ENCODE measurements at regions not wholly inside any gene's neighbourhood (a gene's known extent, or its start where the extent isn't known, plus 50 kb on each side); places are given as distances from the start of the nearest gene placed in this dataset.

- intact Hi-C loops (cut with micrococcal nuclease), result no loop called here
- Mint-ChIP-seq H3K27ac (no peak overlapping the region), H3K36me3 (no peaks in the 10 kb centered on the region), H3K4me1 (no peaks in the 10 kb centered on the region), H3K27me3 (ENCODE audit: low read depth in 3 of 3) (no peaks in the 10 kb centered on the region), H3K9me3 (peaks cover 0 to 6% (median 3%) of the 10 kb centered on the region in 7 donors), H3K4me3 (no peak overlapping the region)
- H3K9ac ChIP-seq (ENCODE audit: insufficient read depth, low read length, poor library complexity, severe bottlenecking), result no peak overlapping the region
- no peaks in the 10 kb centered on the region for H4K20me1 ChIP-seq (ENCODE audit: insufficient read depth, low read length)
- DNase-seq, result no peak
- peaks cover 0 to 4% of the 10 kb centered on the region in 2 donors for H3K9me3 ChIP-seq (replicated peaks in 1 of 2; ENCODE audit: control insufficient read depth in 1 of 2, insufficient read depth in 1 of 2, low read length in 2 of 2)
- no peaks in the 10 kb centered on the region for H3K36me3 ChIP-seq (replicated peaks in 1 of 2; ENCODE audit: control insufficient read depth in 1 of 2, insufficient read depth in 2 of 2, low read length in 2 of 2)
- no peak for TF ChIP-seq CTCF (IDR thresholded peaks at IDR 0.05)
- no peaks in the 10 kb centered on the region for H3K79me2 ChIP-seq (ENCODE audit: insufficient read depth, low read length)
- no peak overlapping the region for H3K4me2 ChIP-seq (replicated peaks; ENCODE audit: extremely low read depth, low read length, poor library complexity, severe bottlenecking)
- H3K27me3 ChIP-seq (ENCODE audit: control insufficient read depth in 2 of 2, insufficient read depth in 2 of 2, low read length in 2 of 2), result no peaks in the 10 kb centered on the region
- H2AFZ ChIP-seq (ENCODE audit: insufficient read depth, low read depth, low read length, poor library complexity, severe bottlenecking), result no peak overlapping the region
- no peak overlapping the region for H3K27ac ChIP-seq (ENCODE audit: low read depth in 1 of 2, low read length in 2 of 2)
- H3K4me1 ChIP-seq (ENCODE audit: control insufficient read depth in 1 of 2, insufficient read depth in 2 of 2, low read length in 2 of 2), result no peaks in the 10 kb centered on the region
- H3K4me3 ChIP-seq (replicated peaks in 1 of 3; ENCODE audit: low read depth in 2 of 3, low read length in 3 of 3), result no peak overlapping the region
These were observed 158.3 kb downstream of the CNTN3 start for GRCh38 chr3:74456166-74456565.

- Histone ChIP-seq H3K4me2 (replicated peaks; ENCODE audit: extremely low read depth, low read length, poor library complexity, severe bottlenecking) (no peak overlapping the region), H3K9ac (ENCODE audit: insufficient read depth, low read length, poor library complexity, severe bottlenecking) (no peak overlapping the region), H3K79me2 (ENCODE audit: insufficient read depth, low read length) (no peaks in the 10 kb centered on the region), H2AFZ (ENCODE audit: insufficient read depth, low read depth, low read length, poor library complexity, severe bottlenecking) (no peak overlapping the region), H3K27ac (ENCODE audit: low read depth in 1 of 2, low read length in 2 of 2) (no peak overlapping the region), H3K4me3 (replicated peaks in 1 of 3; ENCODE audit: low read depth in 2 of 3, low read length in 3 of 3) (no peak overlapping the region), H3K36me3 (replicated peaks in 1 of 2; ENCODE audit: control insufficient read depth in 1 of 2, insufficient read depth in 2 of 2, low read length in 2 of 2) (no peaks in the 10 kb centered on the region), H3K9me3 (replicated peaks in 1 of 2; ENCODE audit: control insufficient read depth in 1 of 2, insufficient read depth in 1 of 2, low read length in 2 of 2) (no peaks in the 10 kb centered on the region), H3K27me3 (ENCODE audit: control insufficient read depth in 2 of 2, insufficient read depth in 2 of 2, low read length in 2 of 2) (no peaks in the 10 kb centered on the region), H3K4me1 (ENCODE audit: control insufficient read depth in 1 of 2, insufficient read depth in 2 of 2, low read length in 2 of 2) (no peaks in the 10 kb centered on the region), H4K20me1 (ENCODE audit: insufficient read depth, low read length) (no peaks in the 10 kb centered on the region)
- no CpG with 5 or more reads among the region's 1 CpG for WGBS (ENCODE audit: insufficient coverage)
- no peaks in the 10 kb centered on the region for H3K27me3 Mint-ChIP-seq (ENCODE audit: low read depth in 3 of 3)
- DNase-seq, result no peak
- no peak overlapping the region for H3K27ac Mint-ChIP-seq
- intact Hi-C loops (cut with micrococcal nuclease), result no loop called here
- H3K4me3 Mint-ChIP-seq, result no peak overlapping the region
- H3K9me3 Mint-ChIP-seq, result peaks cover 0 to 4% (median 0%) of the 10 kb centered on the region in 7 donors
- TF ChIP-seq CTCF (IDR thresholded peaks at IDR 0.05), result no peak
- no peaks in the 10 kb centered on the region for H3K36me3 Mint-ChIP-seq
- H3K4me1 Mint-ChIP-seq, result no peaks in the 10 kb centered on the region
These were observed 167.2 kb downstream of the CNTN3 start for GRCh38 chr3:74447221-74447620.

Measured in CD14-positive monocyte (primary cell).